ENCODE measurements at regions not wholly inside any gene's neighbourhood (a gene's known extent, or its start where the extent isn't known, plus 50 kb on each side); places are given as distances from the start of the nearest gene placed in this dataset.

DNA sequence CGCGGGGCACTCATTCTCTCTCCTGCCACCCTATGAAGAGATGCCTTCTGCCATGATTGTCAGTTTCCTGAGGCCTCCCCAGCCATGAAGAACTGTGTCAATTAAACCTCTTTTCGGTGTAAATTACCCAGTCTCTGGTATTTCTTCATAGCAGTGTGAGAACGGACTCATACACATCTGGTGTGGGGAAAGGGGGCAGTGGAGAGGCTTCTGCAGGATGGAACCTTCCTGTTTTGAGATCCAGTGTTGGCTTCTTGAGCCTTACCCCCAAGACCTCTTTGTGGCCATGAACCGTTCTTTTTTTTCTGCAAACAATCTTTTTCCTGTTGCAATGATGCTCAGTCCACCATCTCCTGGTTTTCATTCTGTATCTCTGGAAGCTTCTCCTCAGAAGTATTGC lies 248.4 kb downstream of the PRDM2 start:
- Histone ChIP-seq H3K27ac (ENCODE audit: low read depth, low read length) (no peak overlapping the region), H3K9me3 (ENCODE audit: control insufficient read depth, insufficient read depth, low read length) (no peaks in the 10 kb centered on the region), H3K36me3 (ENCODE audit: control insufficient read depth, low read length) (no peaks in the 10 kb centered on the region), H3K9me2 (replicated peaks; ENCODE audit: control insufficient read depth, low read length) (no peaks in the 10 kb centered on the region), H4K20me1 (ENCODE audit: control insufficient read depth, insufficient read depth, low read depth, low read length) (no peaks in the 10 kb centered on the region), H3F3A (ENCODE audit: control insufficient read depth, insufficient read depth) (no peaks in the 10 kb centered on the region), H3K4me2 (ENCODE audit: low read length) (no peak overlapping the region), H3K4me3 (ENCODE audit: low read length) (no peak overlapping the region), H3K27me3 (ENCODE audit: control insufficient read depth, low read length) (peaks cover 6% of the 10 kb centered on the region; the same call in 1 of the 2 replicates), H3K4me1 (ENCODE audit: control insufficient read depth, low read length) (no peaks in the 10 kb centered on the region), H3K79me2 (ENCODE audit: control insufficient read depth, low read length) (no peaks in the 10 kb centered on the region)
- TF ChIP-seq, protein P1, sequence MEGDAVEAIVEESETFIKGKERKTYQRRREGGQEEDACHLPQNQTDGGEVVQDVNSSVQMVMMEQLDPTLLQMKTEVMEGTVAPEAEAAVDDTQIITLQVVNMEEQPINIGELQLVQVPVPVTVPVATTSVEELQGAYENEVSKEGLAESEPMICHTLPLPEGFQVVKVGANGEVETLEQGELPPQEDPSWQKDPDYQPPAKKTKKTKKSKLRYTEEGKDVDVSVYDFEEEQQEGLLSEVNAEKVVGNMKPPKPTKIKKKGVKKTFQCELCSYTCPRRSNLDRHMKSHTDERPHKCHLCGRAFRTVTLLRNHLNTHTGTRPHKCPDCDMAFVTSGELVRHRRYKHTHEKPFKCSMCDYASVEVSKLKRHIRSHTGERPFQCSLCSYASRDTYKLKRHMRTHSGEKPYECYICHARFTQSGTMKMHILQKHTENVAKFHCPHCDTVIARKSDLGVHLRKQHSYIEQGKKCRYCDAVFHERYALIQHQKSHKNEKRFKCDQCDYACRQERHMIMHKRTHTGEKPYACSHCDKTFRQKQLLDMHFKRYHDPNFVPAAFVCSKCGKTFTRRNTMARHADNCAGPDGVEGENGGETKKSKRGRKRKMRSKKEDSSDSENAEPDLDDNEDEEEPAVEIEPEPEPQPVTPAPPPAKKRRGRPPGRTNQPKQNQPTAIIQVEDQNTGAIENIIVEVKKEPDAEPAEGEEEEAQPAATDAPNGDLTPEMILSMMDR (IDR thresholded peaks at IDR 0.05; ENCODE audit: low read depth, low read length, poor library complexity, severe bottlenecking), result no peak
- no peak for TF ChIP-seq EZH2phosphoT487 (IDR thresholded peaks at IDR 0.05; ENCODE audit: borderline replicate concordance, low read length)

DNA sequence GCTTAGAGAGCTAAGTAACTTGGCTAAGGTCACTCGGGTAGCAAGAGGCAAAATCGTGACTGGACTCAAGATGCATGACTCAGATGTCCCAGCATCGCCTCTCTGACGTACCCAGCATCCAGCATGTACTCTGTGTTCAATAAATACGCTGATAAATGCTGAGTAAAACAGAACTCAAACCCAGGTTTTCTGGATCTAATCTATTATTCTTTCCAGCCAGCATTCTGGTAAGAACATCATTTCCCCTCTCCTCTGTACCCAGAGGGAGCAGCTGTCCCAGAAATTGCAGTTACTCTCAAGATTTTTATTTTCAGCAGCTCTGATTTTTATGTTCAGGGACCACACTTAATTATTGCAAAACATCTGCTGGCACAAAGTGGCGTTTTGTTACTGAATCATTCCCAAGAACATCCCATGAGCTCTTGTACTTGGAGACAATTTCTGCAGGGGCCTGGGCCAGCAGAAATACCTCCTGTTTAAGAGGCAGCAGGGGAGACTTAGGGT lies 249.0 kb downstream of the PRDM2 start:
- H3K27me3 ChIP-seq (ENCODE audit: control insufficient read depth, low read length), result peaks cover 6% of the 10 kb centered on the region; the same call in 1 of the 2 replicates
- H3K9me2 ChIP-seq (replicated peaks; ENCODE audit: control insufficient read depth, low read length), result no peaks in the 10 kb centered on the region
- no peaks in the 10 kb centered on the region for H3K4me1 ChIP-seq (ENCODE audit: control insufficient read depth, low read length)
- no peaks in the 10 kb centered on the region for H3K9me3 ChIP-seq (ENCODE audit: control insufficient read depth, insufficient read depth, low read length)
- H3K36me3 ChIP-seq (ENCODE audit: control insufficient read depth, low read length), result no peaks in the 10 kb centered on the region
- no peak overlapping the region for H3K27ac ChIP-seq (ENCODE audit: low read depth, low read length)
- H3K4me3 ChIP-seq (ENCODE audit: low read length), result no peak overlapping the region
- H3F3A ChIP-seq (ENCODE audit: control insufficient read depth, insufficient read depth), result no peaks in the 10 kb centered on the region
- TF ChIP-seq EZH2phosphoT487 (IDR thresholded peaks at IDR 0.05; ENCODE audit: borderline replicate concordance, low read length), result no peak
- TF ChIP-seq, protein P1 (IDR thresholded peaks at IDR 0.05; ENCODE audit: low read depth, low read length, poor library complexity, severe bottlenecking), result no peak
- no peak overlapping the region for H3K4me2 ChIP-seq (ENCODE audit: low read length)
- H4K20me1 ChIP-seq (ENCODE audit: control insufficient read depth, insufficient read depth, low read depth, low read length), result no peaks in the 10 kb centered on the region
- no peaks in the 10 kb centered on the region for H3K79me2 ChIP-seq (ENCODE audit: control insufficient read depth, low read length)

DNA sequence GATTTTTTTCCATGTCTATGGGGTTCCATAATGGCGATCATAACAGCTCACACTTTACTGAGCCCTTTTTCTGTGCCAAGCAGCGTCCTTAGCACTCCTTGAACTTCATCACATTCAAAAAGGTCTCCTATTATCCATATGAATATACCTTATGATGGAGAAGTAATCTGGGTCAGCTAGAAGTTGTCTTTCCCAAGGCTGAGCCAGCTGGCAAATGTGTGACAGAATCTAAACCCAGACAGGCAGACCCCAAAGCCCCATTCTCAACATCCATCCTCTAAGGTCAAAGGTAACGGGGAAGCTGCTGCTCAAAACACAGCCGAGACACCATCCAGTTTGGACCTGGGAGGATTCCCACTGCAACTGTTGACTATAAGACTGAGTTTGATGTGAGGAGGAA lies 249.6 kb downstream of the PRDM2 start:
- no peaks in the 10 kb centered on the region for H3F3A ChIP-seq (ENCODE audit: control insufficient read depth, insufficient read depth)
- H4K20me1 ChIP-seq (ENCODE audit: control insufficient read depth, insufficient read depth, low read depth, low read length), result no peaks in the 10 kb centered on the region
- H3K36me3 ChIP-seq (ENCODE audit: control insufficient read depth, low read length), result no peaks in the 10 kb centered on the region
- peaks cover 6% of the 10 kb centered on the region; the same call in 1 of the 2 replicates for H3K27me3 ChIP-seq (ENCODE audit: control insufficient read depth, low read length)
- H3K79me2 ChIP-seq (ENCODE audit: control insufficient read depth, low read length), result no peaks in the 10 kb centered on the region
- no peak overlapping the region for H3K4me2 ChIP-seq (ENCODE audit: low read length)
- H3K9me3 ChIP-seq (ENCODE audit: control insufficient read depth, insufficient read depth, low read length), result no peaks in the 10 kb centered on the region
- H3K9me2 ChIP-seq (replicated peaks; ENCODE audit: control insufficient read depth, low read length), result no peaks in the 10 kb centered on the region
- H3K4me1 ChIP-seq (ENCODE audit: control insufficient read depth, low read length), result no peaks in the 10 kb centered on the region
- TF ChIP-seq, protein P1 (IDR thresholded peaks at IDR 0.05; ENCODE audit: low read depth, low read length, poor library complexity, severe bottlenecking), result no peak
- no peak for TF ChIP-seq EZH2phosphoT487 (IDR thresholded peaks at IDR 0.05; ENCODE audit: borderline replicate concordance, low read length)
- H3K4me3 ChIP-seq (ENCODE audit: low read length), result no peak overlapping the region
- H3K27ac ChIP-seq (ENCODE audit: low read depth, low read length), result no peak overlapping the region

All from DOHH2 (cell line).